ENCODE measurements at regions not wholly inside any gene's neighbourhood (a gene's known extent, or its start where the extent isn't known, plus 50 kb on each side); places are given as distances from the start of the nearest gene placed in this dataset.

GRCh38 chr7:42407021-42407710 lies 170.2 kb upstream of the GLI3 start:
- H3K27me3 ChIP-seq (ENCODE audit: insufficient read depth, low read length), result no peaks in the 10 kb centered on the region
- Mint-ChIP-seq H3K27ac (ENCODE audit: unreplicated experiment) (no peak overlapping the region), H3K4me1 (ENCODE audit: low read depth, unreplicated experiment) (no peaks in the 10 kb centered on the region), H3K36me3 (ENCODE audit: low read depth, unreplicated experiment) (no peaks in the 10 kb centered on the region), H3K4me3 (ENCODE audit: unreplicated experiment) (no peak overlapping the region), H3K27me3 (ENCODE audit: low read depth, unreplicated experiment) (peaks cover 7% of the 10 kb centered on the region), H3K9me3 (ENCODE audit: unreplicated experiment) (no peaks in the 10 kb centered on the region)
- H3K4me1 ChIP-seq (ENCODE audit: insufficient read depth, low read length), result no peaks in the 10 kb centered on the region
- FAIRE-seq (no peak), DNase-seq (ENCODE audit: low read depth) (no peak)
- no peaks in the 10 kb centered on the region for H3K79me2 ChIP-seq (ENCODE audit: insufficient read depth, low read length)
- H3K4me2 ChIP-seq (ENCODE audit: low read length), result no peak overlapping the region
- H3K36me3 ChIP-seq (ENCODE audit: insufficient read depth, low read length), result no peaks in the 10 kb centered on the region
- no peak overlapping the region for H2AFZ ChIP-seq (ENCODE audit: low read depth, low read length)
- H3K4me3 ChIP-seq (ENCODE audit: insufficient read depth, low read depth, low read length), result no peak overlapping the region
- H3K9ac ChIP-seq (ENCODE audit: low read length), result no peak overlapping the region
- H3K9me3 ChIP-seq (ENCODE audit: insufficient read depth, low read depth, low read length), result no peaks in the 10 kb centered on the region
- TF ChIP-seq EZH2 (IDR thresholded peaks at IDR 0.05; ENCODE audit: insufficient read depth, low read length) (no peak), CTCF (IDR thresholded peaks at IDR 0.05; ENCODE audit: insufficient read depth, low read depth, low read length) (no peak)
- no peak overlapping the region for H3K27ac ChIP-seq (ENCODE audit: low read depth, low read length)
- no peaks in the 10 kb centered on the region for H4K20me1 ChIP-seq (ENCODE audit: insufficient read depth, low read length)

- DNase-seq (ENCODE audit: low read depth) (no peak), FAIRE-seq (no peak)
- Histone ChIP-seq H3K9ac (ENCODE audit: low read length) (no peak overlapping the region), H4K20me1 (ENCODE audit: insufficient read depth, low read length) (no peaks in the 10 kb centered on the region), H3K36me3 (ENCODE audit: insufficient read depth, low read length) (no peaks in the 10 kb centered on the region), H3K27me3 (ENCODE audit: insufficient read depth, low read length) (no peaks in the 10 kb centered on the region), H3K79me2 (ENCODE audit: insufficient read depth, low read length) (no peaks in the 10 kb centered on the region), H3K4me3 (ENCODE audit: insufficient read depth, low read depth, low read length) (no peak overlapping the region), H2AFZ (ENCODE audit: low read depth, low read length) (no peak overlapping the region), H3K4me2 (ENCODE audit: low read length) (no peak overlapping the region), H3K9me3 (ENCODE audit: insufficient read depth, low read depth, low read length) (no peaks in the 10 kb centered on the region), H3K4me1 (ENCODE audit: insufficient read depth, low read length) (no peaks in the 10 kb centered on the region), H3K27ac (ENCODE audit: low read depth, low read length) (no peak overlapping the region)
- H3K4me1 Mint-ChIP-seq (ENCODE audit: low read depth, unreplicated experiment), result no peaks in the 10 kb centered on the region
- H3K36me3 Mint-ChIP-seq (ENCODE audit: low read depth, unreplicated experiment), result no peaks in the 10 kb centered on the region
- no peak overlapping the region for H3K27ac Mint-ChIP-seq (ENCODE audit: unreplicated experiment)
- H3K27me3 Mint-ChIP-seq (ENCODE audit: low read depth, unreplicated experiment), result peaks cover 7% of the 10 kb centered on the region
- H3K9me3 Mint-ChIP-seq (ENCODE audit: unreplicated experiment), result no peaks in the 10 kb centered on the region
- TF ChIP-seq CTCF (IDR thresholded peaks at IDR 0.05; ENCODE audit: insufficient read depth, low read depth, low read length) (no peak), EZH2 (IDR thresholded peaks at IDR 0.05; ENCODE audit: insufficient read depth, low read length) (no peak)
- no peak overlapping the region for H3K4me3 Mint-ChIP-seq (ENCODE audit: unreplicated experiment)
Observed at GRCh38 chr7:42406358-42406757, 169.3 kb upstream of the GLI3 start.

GRCh38 chr7:42405782-42406181 lies 168.8 kb upstream of the GLI3 start:
- no peaks in the 10 kb centered on the region for H3K36me3 Mint-ChIP-seq (ENCODE audit: low read depth, unreplicated experiment)
- peaks cover 7% of the 10 kb centered on the region for H3K27me3 Mint-ChIP-seq (ENCODE audit: low read depth, unreplicated experiment)
- H3K4me2 ChIP-seq (ENCODE audit: low read length), result no peak overlapping the region
- no peak overlapping the region for H2AFZ ChIP-seq (ENCODE audit: low read depth, low read length)
- no peaks in the 10 kb centered on the region for H4K20me1 ChIP-seq (ENCODE audit: insufficient read depth, low read length)
- FAIRE-seq (no peak), DNase-seq (ENCODE audit: low read depth) (no peak)
- H3K4me3 ChIP-seq (ENCODE audit: insufficient read depth, low read depth, low read length), result no peak overlapping the region
- H3K4me3 Mint-ChIP-seq (ENCODE audit: unreplicated experiment), result no peak overlapping the region
- no peaks in the 10 kb centered on the region for H3K4me1 Mint-ChIP-seq (ENCODE audit: low read depth, unreplicated experiment)
- TF ChIP-seq EZH2 (IDR thresholded peaks at IDR 0.05; ENCODE audit: insufficient read depth, low read length) (no peak), CTCF (IDR thresholded peaks at IDR 0.05; ENCODE audit: insufficient read depth, low read depth, low read length) (no peak)
- H3K9me3 Mint-ChIP-seq (ENCODE audit: unreplicated experiment), result no peaks in the 10 kb centered on the region
- H3K27me3 ChIP-seq (ENCODE audit: insufficient read depth, low read length), result peaks cover 3% of the 10 kb centered on the region
- no peak overlapping the region for H3K27ac Mint-ChIP-seq (ENCODE audit: unreplicated experiment)
- H3K9me3 ChIP-seq (ENCODE audit: insufficient read depth, low read depth, low read length), result no peaks in the 10 kb centered on the region
- H3K27ac ChIP-seq (ENCODE audit: low read depth, low read length), result no peak overlapping the region
- no peak overlapping the region for H3K9ac ChIP-seq (ENCODE audit: low read length)
- no peaks in the 10 kb centered on the region for H3K4me1 ChIP-seq (ENCODE audit: insufficient read depth, low read length)
- H3K79me2 ChIP-seq (ENCODE audit: insufficient read depth, low read length), result no peaks in the 10 kb centered on the region
- no peaks in the 10 kb centered on the region for H3K36me3 ChIP-seq (ENCODE audit: insufficient read depth, low read length)

Measured in astrocyte (in vitro differentiated cells and primary cell).